ENCODE measurements at regions not wholly inside any gene's neighbourhood (a gene's known extent, or its start where the extent isn't known, plus 50 kb on each side); places are given as distances from the start of the nearest gene placed in this dataset.

DNA sequence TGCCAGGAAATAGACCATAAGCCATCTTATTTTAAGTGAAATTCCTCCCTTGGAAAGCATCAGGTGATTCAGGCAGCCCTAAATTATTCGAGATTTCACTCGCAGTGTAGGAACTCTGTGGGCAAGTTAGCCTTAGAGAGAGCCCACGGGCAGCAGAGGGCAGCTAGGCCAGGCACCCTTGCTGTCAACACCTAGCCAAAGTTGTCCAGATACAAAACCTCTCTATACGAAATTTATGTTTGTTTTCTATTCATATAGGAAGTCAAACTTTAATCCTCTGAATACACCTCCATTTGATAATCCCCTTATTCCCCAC lies 1043.5 kb downstream of the GATA3 start:
- no peak for TF ChIP-seq EP300 (IDR thresholded peaks at IDR 0.05; ENCODE audit: borderline replicate concordance)
- TF ChIP-seq, protein P1, sequence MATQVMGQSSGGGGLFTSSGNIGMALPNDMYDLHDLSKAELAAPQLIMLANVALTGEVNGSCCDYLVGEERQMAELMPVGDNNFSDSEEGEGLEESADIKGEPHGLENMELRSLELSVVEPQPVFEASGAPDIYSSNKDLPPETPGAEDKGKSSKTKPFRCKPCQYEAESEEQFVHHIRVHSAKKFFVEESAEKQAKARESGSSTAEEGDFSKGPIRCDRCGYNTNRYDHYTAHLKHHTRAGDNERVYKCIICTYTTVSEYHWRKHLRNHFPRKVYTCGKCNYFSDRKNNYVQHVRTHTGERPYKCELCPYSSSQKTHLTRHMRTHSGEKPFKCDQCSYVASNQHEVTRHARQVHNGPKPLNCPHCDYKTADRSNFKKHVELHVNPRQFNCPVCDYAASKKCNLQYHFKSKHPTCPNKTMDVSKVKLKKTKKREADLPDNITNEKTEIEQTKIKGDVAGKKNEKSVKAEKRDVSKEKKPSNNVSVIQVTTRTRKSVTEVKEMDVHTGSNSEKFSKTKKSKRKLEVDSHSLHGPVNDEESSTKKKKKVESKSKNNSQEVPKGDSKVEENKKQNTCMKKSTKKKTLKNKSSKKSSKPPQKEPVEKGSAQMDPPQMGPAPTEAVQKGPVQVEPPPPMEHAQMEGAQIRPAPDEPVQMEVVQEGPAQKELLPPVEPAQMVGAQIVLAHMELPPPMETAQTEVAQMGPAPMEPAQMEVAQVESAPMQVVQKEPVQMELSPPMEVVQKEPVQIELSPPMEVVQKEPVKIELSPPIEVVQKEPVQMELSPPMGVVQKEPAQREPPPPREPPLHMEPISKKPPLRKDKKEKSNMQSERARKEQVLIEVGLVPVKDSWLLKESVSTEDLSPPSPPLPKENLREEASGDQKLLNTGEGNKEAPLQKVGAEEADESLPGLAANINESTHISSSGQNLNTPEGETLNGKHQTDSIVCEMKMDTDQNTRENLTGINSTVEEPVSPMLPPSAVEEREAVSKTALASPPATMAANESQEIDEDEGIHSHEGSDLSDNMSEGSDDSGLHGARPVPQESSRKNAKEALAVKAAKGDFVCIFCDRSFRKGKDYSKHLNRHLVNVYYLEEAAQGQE (IDR thresholded peaks at IDR 0.05; ENCODE audit: low read depth), result no peak
